Adipocyte (in vitro differentiated cells): ENCODE measurements at regions not wholly inside any gene's neighbourhood (a gene's known extent, or its start where the extent isn't known, plus 50 kb on each side); places are given as distances from the start of the nearest gene placed in this dataset.

Source experiments
- DNase-seq: peaks from one replicate; pipeline ENCODE4 v3.0.0-alpha.2; 2015; ENCODE audit warnings: low read depth
- H3K27me3 ChIP-seq: replicated peaks from 2 replicates; pipeline ENCODE4 v1.7.0; 2013; ENCODE audit warnings: mild to moderate bottlenecking, low read length, moderate library complexity; ENCODE audit not compliant: control insufficient read depth, insufficient read depth
- H3K36me3 ChIP-seq: 2 replicates; pipeline ENCODE4 v1.7.0; 2013; ENCODE audit warnings: low read length, mild to moderate bottlenecking, moderate library complexity; ENCODE audit not compliant: control insufficient read depth, insufficient read depth, severe bottlenecking
- H3K4me1 ChIP-seq: 2 replicates; pipeline ENCODE4 v1.7.0; 2013; ENCODE audit warnings: mild to moderate bottlenecking, low read length, moderate library complexity; ENCODE audit not compliant: control insufficient read depth, insufficient read depth
- H3K4me3 ChIP-seq: 2 replicates; pipeline ENCODE4 v1.7.0; 2013; ENCODE audit warnings: mild to moderate bottlenecking, low read length, moderate library complexity
- H3K9ac ChIP-seq: 2 replicates; pipeline ENCODE4 v1.7.0; 2013; ENCODE audit warnings: mild to moderate bottlenecking, low read length, moderate library complexity
- H3K9me3 ChIP-seq: 2 replicates; pipeline ENCODE4 v1.7.0; 2013; ENCODE audit warnings: mild to moderate bottlenecking, low read length, moderate library complexity; ENCODE audit not compliant: control insufficient read depth

- peaks cover 10% of the 10 kb centered on the region for H3K9me3 ChIP-seq
- no peaks in the 10 kb centered on the region for H3K4me1 ChIP-seq
- H3K36me3 ChIP-seq = no peaks in the 10 kb centered on the region
- H3K4me3 ChIP-seq = no peak overlapping the region
- H3K27me3 ChIP-seq = no peaks in the 10 kb centered on the region
- no peak overlapping the region for H3K9ac ChIP-seq
- no peak for DNase-seq
Measured at GRCh38 chr12:131449027-131449426, 261.9 kb upstream of the SFSWAP start.

DNA sequence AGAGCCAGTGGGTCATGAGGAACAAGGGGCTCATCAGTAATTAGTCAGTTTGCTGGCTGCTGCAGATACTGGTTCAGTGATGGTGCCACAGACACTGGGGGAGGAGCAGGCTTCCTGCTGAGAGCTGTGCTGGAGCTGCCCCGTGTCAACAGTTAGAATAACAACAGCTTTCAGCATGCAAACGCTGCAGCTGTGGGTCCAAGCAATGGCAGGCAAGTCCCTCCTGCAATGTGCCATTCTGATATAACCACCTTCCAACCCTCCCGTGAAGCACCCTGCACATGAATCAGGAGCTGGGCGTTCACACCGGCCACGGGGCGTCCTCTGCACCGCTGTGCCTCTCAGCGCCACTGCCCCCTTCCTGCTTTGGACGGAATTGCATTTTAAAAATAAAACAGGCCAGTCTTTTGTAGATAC lies 258.4 kb upstream of the SFSWAP start:
- no peak for DNase-seq

DNA sequence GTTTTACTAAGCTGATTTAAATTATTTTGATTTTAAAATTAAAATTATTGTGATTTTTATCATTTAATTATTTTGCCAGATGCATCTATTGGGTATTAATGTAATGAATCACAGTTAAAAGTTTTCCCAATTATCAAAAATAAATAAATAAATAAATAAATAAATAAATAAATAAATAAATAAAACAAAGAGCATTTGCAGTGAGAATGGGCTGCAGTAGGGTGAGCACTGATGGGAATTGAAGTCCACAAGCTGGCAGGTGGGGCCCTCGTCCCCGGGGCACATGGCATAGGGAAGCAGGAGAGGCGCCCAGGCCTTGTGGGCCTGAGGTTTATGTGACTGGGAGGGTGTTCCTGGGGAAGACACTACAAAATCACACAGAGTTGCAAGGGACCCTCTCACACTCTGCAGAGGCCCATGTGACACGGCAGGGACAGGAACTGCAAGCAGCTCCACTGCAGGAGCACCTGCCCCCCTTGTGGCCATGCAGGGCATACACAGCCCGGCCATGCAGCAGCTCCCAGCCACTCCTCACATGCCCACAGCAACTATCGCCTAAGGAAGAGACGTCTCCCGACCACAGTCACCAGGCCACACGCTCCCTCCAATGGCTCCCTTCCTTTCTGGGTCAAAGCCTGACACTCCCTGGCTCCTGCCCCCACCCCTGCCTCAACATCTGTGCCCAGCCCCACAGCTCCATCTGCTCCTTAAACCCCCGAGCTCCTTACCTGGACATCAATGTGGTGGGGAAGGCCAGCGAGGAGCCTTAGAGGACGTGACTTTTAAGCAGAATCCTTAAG lies 256.3 kb upstream of the SFSWAP start:
- H3K9me3 ChIP-seq = peaks cover 3% of the 10 kb centered on the region
- no peak for DNase-seq
- H3K36me3 ChIP-seq = no peaks in the 10 kb centered on the region
- H3K27me3 ChIP-seq = peaks cover 9% of the 10 kb centered on the region
- no peak overlapping the region for H3K9ac ChIP-seq
- no peaks in the 10 kb centered on the region for H3K4me1 ChIP-seq
- no peak overlapping the region for H3K4me3 ChIP-seq

More for the DNA sequence above, 258.4 kb upstream of the SFSWAP start:
- Histone ChIP-seq H3K9ac (no peak overlapping the region), H3K36me3 (no peaks in the 10 kb centered on the region), H3K27me3 (peaks cover 9% of the 10 kb centered on the region), H3K4me1 (no peaks in the 10 kb centered on the region), H3K9me3 (peaks cover 10% of the 10 kb centered on the region), H3K4me3 (no peak overlapping the region)

GRCh38 chr12:131455218-131455506 lies 255.7 kb upstream of the SFSWAP start:
- no peak overlapping the region for H3K9ac ChIP-seq
- peaks cover 3% of the 10 kb centered on the region for H3K9me3 ChIP-seq
- H3K4me3 ChIP-seq = no peak overlapping the region
- no peaks in the 10 kb centered on the region for H3K4me1 ChIP-seq
- peaks cover 9% of the 10 kb centered on the region for H3K27me3 ChIP-seq
- DNase-seq = no peak
- no peaks in the 10 kb centered on the region for H3K36me3 ChIP-seq

DNA sequence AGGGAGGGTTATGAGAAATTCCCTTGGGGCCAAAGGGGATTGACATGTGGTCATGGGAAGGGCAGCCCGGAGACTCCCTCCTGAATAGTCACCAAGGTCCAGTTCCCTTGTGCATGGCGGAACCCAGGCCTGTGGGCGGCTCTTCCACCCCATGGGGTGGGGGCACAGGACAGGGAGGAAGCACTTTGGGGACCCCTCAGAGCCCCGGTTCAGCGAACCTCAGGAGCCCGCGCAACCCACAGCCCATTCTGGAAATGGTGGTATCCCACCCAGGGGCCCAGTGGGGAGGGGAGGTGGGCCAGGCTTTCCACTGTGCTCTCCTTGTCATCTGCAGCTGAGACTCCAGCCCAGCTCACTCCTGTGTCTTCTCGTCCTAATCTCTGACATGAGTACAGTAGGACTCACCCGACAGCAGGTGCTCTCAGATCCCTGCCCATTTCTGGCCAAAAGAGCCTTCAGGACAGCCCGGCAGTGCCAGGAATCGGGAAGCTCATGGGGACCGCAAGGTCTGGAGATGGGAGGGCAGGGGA lies 255.2 kb upstream of the SFSWAP start:
- Histone ChIP-seq H3K4me1 (no peaks in the 10 kb centered on the region), H3K9me3 (peaks cover 3% of the 10 kb centered on the region), H3K9ac (no peak overlapping the region), H3K4me3 (no peak overlapping the region), H3K27me3 (peaks cover 9% of the 10 kb centered on the region), H3K36me3 (no peaks in the 10 kb centered on the region)
- DNase-seq = no peak

DNA sequence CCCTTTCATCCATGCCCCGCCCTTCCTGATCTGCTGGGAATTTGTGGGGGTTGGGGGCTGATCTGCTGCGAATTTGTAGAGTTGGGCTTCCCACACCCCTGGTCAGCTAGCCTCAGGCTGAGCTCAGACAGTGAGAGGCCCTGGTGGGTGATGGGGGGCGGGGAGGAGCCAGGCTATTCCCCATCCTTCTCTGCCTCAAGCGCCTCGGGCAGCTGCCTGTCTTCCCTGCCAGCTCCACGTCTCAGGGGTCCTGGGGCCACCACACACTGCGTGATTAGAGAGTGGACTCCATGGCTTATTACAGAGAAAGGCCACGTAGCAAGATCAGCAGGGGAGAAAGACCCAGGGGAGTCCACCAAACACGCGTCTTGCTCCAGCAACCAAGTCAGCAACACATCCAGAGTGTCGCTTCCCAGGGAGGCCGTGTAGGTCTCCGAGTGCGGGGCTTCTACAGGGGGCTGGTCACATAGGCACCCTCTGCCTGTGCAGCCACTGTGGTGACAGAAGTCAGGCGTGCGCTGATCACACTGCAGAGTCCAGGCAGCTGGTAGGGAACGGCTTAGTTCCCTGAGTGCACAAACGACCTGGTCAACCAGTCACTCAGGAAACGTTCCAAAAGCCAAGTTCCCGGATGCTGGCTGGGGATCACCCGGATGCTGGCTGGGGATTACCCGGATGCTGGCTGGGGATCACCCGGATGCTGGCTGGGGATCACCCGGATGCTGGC lies 254.4 kb upstream of the SFSWAP start:
- no peak overlapping the region for H3K4me3 ChIP-seq
- no peaks in the 10 kb centered on the region for H3K4me1 ChIP-seq
- no peaks in the 10 kb centered on the region for H3K36me3 ChIP-seq
- no peak for DNase-seq
- no peak overlapping the region for H3K9ac ChIP-seq
- no peaks in the 10 kb centered on the region for H3K9me3 ChIP-seq
- H3K27me3 ChIP-seq = peaks cover 9% of the 10 kb centered on the region

DNA sequence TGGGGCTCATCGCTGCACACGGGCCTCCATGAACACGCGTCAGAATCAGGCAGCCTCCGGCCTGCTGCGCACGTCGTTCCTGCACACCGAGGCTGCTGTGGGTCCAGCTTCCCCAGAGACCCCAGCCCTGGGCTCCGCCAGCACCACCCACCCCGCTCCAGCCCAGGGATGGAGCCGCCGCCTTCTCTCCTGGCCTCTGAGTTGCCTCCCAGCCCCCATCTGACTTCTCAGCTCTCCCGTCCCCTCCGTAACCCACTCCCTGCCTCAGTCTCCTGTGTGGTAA lies 253.9 kb upstream of the SFSWAP start:
- peaks cover 2% of the 10 kb centered on the region for H3K9me3 ChIP-seq
- no peaks in the 10 kb centered on the region for H3K4me1 ChIP-seq
- H3K4me3 ChIP-seq = no peak overlapping the region
- H3K9ac ChIP-seq = no peak overlapping the region
- H3K36me3 ChIP-seq = no peaks in the 10 kb centered on the region
- peaks cover 9% of the 10 kb centered on the region for H3K27me3 ChIP-seq
- no peak for DNase-seq

- no peak overlapping the region for H3K9ac ChIP-seq
- peaks cover 9% of the 10 kb centered on the region for H3K27me3 ChIP-seq
- DNase-seq = no peak
Measured at GRCh38 chr12:131457331-131458047, 253.4 kb upstream of the SFSWAP start.

GRCh38 chr12:131458048-131458374 lies 252.9 kb upstream of the SFSWAP start:
- Histone ChIP-seq H3K9me3 (peaks cover 6% of the 10 kb centered on the region), H3K4me1 (no peaks in the 10 kb centered on the region), H3K27me3 (peaks cover 9% of the 10 kb centered on the region), H3K9ac (no peak overlapping the region), H3K36me3 (no peaks in the 10 kb centered on the region), H3K4me3 (no peak overlapping the region)
- DNase-seq = no peak

More at GRCh38 chr12:131457331-131458047, 253.4 kb upstream of the SFSWAP start:
- Histone ChIP-seq H3K4me3 (no peak overlapping the region), H3K4me1 (no peaks in the 10 kb centered on the region), H3K36me3 (no peaks in the 10 kb centered on the region), H3K9me3 (peaks cover 6% of the 10 kb centered on the region)

DNA sequence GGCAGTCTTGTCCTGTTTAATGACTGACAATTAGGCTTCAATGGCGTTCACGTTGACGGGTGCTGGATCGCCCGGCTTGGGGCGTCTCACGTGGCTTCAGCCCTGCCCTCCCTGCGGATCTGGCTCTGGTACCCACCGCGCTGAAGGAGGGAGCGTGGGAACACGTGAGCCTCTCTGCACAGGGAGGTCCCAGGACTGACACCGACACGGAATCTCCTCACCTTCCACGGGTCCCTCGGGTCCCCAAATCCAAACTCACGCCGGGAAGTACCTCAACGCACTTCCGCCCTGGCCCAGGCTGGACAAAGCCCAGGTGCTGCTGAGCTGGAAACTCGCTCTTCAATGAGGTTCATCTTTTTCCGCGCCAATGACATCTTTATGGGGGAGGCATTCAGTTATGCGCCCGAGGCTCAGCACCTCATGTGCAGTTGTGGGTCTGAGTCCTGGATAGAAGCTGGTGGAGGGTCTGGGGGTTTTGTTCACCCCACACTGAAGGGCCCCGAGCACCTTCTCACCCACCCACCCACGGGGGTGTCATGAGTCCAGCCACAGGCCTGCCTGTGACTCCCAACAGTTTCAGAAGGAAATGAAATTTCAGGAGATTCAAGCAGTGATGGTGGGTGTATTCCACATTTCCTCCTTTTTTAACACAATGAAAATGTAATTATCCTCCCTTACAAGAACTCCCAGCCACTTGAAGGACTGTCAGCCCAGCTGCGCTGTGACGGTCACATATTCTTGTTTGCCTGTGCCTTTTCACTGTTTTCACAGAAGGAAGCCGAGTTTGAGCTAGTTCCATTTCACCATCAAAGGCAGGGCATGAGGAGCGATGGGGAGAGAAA lies 251.7 kb upstream of the SFSWAP start:
- no peak overlapping the region for H3K9ac ChIP-seq
- no peaks in the 10 kb centered on the region for H3K36me3 ChIP-seq
- H3K4me3 ChIP-seq = no peak overlapping the region
- H3K27me3 ChIP-seq = peaks cover 9% of the 10 kb centered on the region
- no peaks in the 10 kb centered on the region for H3K4me1 ChIP-seq
- no peak for DNase-seq
- peaks cover 8% of the 10 kb centered on the region for H3K9me3 ChIP-seq
